Activated T-cell treated with anti-CD3 and anti-CD28 coated beads, Interleukin-2, amount 50 U/mL, for 4 hours (primary cell): ENCODE measurements at regions not wholly inside any gene's neighbourhood (a gene's known extent, or its start where the extent isn't known, plus 50 kb on each side); places are given as distances from the start of the nearest gene placed in this dataset.
"Not testable (repeated sequence)": the region's sequence is repeated elsewhere in the genome, so short reads cannot be mapped to it uniquely, and the experiment has no call there.

Experiments
- ATAC-seq, 2 donors: fragments of 200-7000 bp; cut with Tn5 transposase; one replicate each; pipeline ENCODE4 v1.10.0; 2021
- DNase-seq: peaks from one replicate; pipeline ENCODE4 v3.0.0-alpha.2; 2020
- H3K27me3 Mint-ChIP-seq: one replicate; pipeline ENCODE4 v1.8.0; 2021; ENCODE audit warnings: low read depth, mixed read lengths
- H3K36me3 Mint-ChIP-seq: one replicate; pipeline ENCODE4 v1.8.0; 2022; ENCODE audit warnings: mixed read lengths; ENCODE audit not compliant: insufficient read depth
- H3K4me1 Mint-ChIP-seq: one replicate; pipeline ENCODE4 v1.8.0; 2021; ENCODE audit warnings: low read depth, mixed read lengths
- H3K4me3 Mint-ChIP-seq: one replicate; pipeline ENCODE4 v1.8.0; 2021; ENCODE audit warnings: mild to moderate bottlenecking, moderate library complexity, mixed read lengths
- H3K9me3 Mint-ChIP-seq: one replicate; pipeline ENCODE4 v1.8.0; 2021; ENCODE audit warnings: mixed read lengths

DNA sequence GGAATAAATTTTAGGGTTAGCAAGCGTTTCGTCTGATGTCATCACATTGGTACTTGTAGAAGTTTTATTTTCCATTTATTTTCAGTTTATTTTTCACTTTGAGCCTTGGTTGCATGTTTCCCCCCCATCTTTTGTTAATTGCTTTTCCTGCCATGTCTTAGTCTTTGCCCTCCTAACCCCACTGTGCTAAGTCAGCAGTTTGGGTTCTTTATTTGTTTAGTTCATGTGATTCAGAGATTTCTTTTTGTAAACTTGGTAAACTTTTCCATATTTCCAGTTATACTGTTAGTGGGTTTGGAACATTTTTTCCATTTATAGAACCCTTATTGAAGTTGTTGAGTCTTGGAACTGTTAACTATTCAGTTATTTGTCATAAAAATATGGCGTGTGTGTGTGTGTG, 252.9 kb upstream of the ANKH start:
- DNase-seq (no peak), ATAC-seq (no peak)
- H3K4me3 Mint-ChIP-seq, result no peak overlapping the region
- no peaks in the 10 kb centered on the region for H3K4me1 Mint-ChIP-seq
- H3K27me3 Mint-ChIP-seq, result no peaks in the 10 kb centered on the region
- H3K36me3 Mint-ChIP-seq, result no peaks in the 10 kb centered on the region
- H3K9me3 Mint-ChIP-seq, result peaks cover 18% of the 10 kb centered on the region

DNA sequence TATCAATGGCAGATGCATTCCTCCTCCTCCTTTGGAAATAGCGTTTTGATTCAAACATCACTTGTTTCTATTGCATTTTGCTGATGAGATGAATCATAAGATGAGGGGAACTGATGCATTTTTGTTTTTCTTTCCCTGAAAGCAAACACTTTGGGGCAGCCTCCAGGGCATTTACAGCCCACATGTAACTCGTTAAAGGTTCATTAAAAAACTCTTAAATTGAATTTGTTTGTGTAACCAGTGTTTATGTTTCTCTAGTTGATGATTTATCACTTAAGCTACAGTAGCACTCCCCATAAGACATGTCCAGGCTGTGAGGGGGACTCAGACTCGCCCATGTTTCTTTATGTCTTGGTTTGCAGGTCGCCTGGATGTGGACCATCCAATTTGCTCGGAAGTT, 246.1 kb upstream of the ANKH start:
- ATAC-seq (no peak), DNase-seq (no peak)
- Mint-ChIP-seq H3K4me1 (no peaks in the 10 kb centered on the region), H3K27me3 (peaks cover 3% of the 10 kb centered on the region), H3K4me3 (no peak overlapping the region), H3K9me3 (peaks cover 13% of the 10 kb centered on the region), H3K36me3 (no peaks in the 10 kb centered on the region)

DNA sequence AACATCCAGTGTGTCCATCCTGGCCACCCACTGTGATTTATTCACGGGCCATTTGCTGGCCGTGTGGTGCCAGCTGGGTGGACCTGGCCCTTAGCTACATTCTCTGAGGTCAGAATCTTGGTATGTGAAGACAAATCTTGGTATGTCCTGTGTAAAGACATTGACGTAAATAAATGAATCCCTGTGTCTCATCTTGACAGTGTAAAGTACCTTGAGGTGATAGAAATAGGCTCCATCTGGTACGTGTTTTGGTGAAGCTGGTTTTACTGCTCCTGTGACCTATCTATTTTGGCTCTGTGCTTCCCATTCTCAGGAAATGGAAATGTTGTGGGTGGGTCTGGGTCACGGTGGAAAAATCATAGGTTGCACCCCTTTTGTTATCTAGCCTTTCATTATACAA, 245.4 kb upstream of the ANKH start:
- H3K4me3 Mint-ChIP-seq, result no peak overlapping the region
- ATAC-seq (no peak), DNase-seq (no peak)
- H3K36me3 Mint-ChIP-seq, result no peaks in the 10 kb centered on the region
- H3K27me3 Mint-ChIP-seq, result peaks cover 3% of the 10 kb centered on the region
- H3K9me3 Mint-ChIP-seq, result peaks cover 11% of the 10 kb centered on the region
- H3K4me1 Mint-ChIP-seq, result no peaks in the 10 kb centered on the region

DNA sequence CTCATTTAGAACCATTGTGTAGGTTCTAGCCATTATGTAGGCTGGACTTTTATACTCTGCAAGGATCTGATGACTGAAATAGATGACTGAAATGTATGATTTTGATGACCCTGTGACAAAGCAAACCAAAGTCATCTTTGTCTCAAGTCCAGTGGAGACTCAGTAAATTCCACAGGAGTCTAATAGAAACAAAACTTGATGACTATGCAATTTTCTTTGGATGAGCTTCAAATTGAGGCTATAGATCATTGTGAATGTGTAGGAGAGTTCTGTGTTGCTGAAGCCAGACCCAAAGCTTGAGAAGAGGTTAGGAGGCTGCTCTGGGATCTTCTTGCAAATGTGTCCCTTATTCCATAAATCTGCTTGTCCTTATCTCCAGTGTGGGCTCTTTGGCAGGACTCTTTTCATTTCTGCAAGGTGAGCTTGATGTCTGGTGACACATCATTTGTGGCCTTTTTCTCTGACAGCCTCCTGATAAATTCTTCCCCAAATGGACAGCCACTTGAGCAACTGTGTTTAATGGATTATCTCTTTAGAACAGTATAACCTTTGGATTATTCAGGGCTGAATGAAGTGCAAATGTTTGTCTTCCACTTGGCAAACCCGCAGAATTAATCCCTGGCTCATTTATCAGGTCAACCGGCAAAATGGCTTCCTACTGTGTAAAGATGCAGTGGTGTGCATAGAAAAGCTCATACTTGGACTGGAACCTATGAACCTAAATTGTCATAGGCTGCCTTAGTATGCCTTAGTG, 235.1 kb upstream of the ANKH start:
- H3K4me3 Mint-ChIP-seq, result no peak overlapping the region

DNA sequence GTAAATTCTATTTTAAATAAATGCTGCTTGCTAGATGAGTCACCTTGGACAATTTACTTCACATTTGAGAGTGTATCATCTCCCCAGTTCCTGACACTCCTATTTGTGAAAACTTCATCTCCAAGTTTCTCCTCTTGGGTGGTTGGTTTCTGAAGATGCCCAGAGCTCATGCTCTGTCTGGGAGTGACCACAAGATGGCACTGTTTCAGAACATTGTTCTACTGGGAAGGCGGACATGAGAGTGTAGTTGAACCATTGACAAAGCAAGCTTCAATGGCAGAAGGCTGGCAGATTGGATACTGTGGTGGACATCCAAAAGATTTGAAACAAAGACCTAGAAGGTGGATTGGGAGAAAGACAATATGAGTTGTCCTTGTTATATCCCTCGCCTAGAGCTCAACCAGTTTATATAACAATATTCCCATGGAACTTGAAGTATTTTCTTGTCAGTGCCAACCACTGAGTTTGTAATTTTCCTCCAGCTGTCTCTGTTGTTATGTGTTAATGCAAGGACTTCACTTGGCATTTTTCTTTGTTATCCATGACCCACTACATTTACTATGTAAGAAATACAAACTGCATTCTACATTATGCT, 234.3 kb upstream of the ANKH start:
- no peaks in the 10 kb centered on the region for H3K9me3 Mint-ChIP-seq
- no peak for DNase-seq
- H3K4me3 Mint-ChIP-seq, result no peak overlapping the region
- no peaks in the 10 kb centered on the region for H3K27me3 Mint-ChIP-seq
- no peaks in the 10 kb centered on the region for H3K36me3 Mint-ChIP-seq
- peaks cover 6% of the 10 kb centered on the region for H3K4me1 Mint-ChIP-seq
- peak in 1 of 2 donors; percentile 55 for ATAC-seq

More for the DNA sequence above, 235.1 kb upstream of the ANKH start:
- peaks cover 6% of the 10 kb centered on the region for H3K4me1 Mint-ChIP-seq
- H3K36me3 Mint-ChIP-seq, result no peaks in the 10 kb centered on the region
- H3K27me3 Mint-ChIP-seq, result no peaks in the 10 kb centered on the region
- ATAC-seq (no peak), DNase-seq (no peak)
- no peaks in the 10 kb centered on the region for H3K9me3 Mint-ChIP-seq

DNA sequence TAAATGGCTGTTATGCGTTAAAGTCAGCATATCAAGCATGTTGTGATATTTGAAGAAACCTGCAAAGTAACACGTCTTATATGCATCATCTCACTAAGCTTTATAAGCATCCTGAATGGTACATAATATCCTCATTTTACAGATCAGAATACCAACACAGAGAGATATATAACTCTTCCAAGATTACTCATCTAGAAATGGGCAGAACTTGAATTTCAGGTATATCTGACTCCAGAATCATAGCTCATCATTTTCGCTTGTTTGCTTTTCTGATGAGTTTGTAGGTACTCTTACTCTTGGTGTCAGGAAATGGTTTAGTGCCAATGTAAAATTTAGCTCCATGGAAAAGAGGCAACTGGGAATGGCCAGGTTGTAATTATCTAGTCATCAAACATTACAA, 232.3 kb upstream of the ANKH start:
- no peaks in the 10 kb centered on the region for H3K27me3 Mint-ChIP-seq
- H3K4me3 Mint-ChIP-seq, result no peak overlapping the region
- peaks cover 6% of the 10 kb centered on the region for H3K4me1 Mint-ChIP-seq
- no peaks in the 10 kb centered on the region for H3K36me3 Mint-ChIP-seq
- no peak for ATAC-seq
- H3K9me3 Mint-ChIP-seq, result peaks cover 5% of the 10 kb centered on the region
- DNase-seq, result no peak

DNA sequence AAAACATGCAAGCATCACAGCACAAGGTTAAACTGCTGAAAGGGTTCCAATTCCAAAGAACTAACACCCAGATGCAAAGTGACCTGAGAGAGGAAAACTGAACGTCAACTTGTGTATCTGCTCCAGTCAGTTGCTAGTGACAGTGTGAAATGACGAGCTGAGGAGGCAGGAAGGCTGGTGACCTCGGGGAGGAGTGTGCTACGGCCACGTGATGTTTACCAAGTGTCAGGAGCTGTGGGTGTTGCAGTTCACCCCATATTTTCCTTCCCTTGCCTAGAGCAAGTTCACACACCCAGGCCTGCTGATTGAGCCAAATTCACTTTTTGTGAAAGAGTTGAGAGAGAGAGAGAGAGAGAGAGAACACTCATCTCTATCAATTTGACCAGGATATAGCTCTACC, 231.6 kb upstream of the ANKH start:
- Mint-ChIP-seq H3K9me3 (peaks cover 5% of the 10 kb centered on the region), H3K4me1 (peaks cover 6% of the 10 kb centered on the region), H3K36me3 (no peaks in the 10 kb centered on the region), H3K4me3 (no peak overlapping the region), H3K27me3 (no peaks in the 10 kb centered on the region)
- no peak for ATAC-seq
- no peak for DNase-seq

DNA sequence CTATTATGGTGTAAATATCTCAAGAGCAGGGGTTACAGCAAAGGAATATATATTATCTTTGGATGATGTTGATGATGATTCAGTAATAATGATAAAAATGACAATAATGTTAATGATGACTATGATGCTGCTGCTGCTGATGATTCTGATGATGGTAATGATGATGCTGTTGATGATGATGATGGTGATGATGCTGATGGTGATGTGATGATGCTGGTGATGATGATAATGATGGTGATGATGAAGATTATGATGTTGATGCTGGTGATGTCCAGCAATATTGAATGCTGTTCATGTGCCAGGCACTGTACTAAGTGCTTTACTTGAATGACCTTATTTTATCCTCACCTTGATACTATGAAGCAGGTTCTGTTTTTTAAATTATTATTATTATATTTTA, 226.0 kb upstream of the ANKH start:
- no peaks in the 10 kb centered on the region for H3K27me3 Mint-ChIP-seq
- DNase-seq (no peak), ATAC-seq (no peak)
- H3K4me1 Mint-ChIP-seq, result no peaks in the 10 kb centered on the region
- H3K4me3 Mint-ChIP-seq, result no peak overlapping the region
- no peaks in the 10 kb centered on the region for H3K36me3 Mint-ChIP-seq
- H3K9me3 Mint-ChIP-seq, result peaks cover 9% of the 10 kb centered on the region

DNA sequence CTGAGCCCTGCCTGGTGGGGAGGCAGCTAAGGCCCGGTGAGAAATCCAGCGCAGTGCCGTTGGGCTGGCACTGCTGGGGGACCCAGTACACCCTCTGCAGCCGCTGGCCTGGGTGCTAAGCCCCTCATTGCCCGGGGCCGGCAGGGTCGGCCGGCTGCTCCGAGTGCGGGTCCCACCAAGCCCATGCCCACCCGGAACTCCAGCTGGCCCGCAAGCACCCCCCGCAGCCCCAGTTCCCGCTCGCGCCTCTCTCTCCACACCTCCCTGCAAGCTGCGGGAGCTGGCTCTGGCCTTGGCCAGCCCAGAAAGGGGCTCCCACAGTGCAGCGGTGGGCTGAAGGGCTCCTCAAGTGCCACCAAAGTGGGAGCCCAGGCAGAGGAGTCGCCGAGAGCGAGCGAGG, 225.1 kb upstream of the ANKH start:
- H3K27me3 Mint-ChIP-seq, H3K4me3 Mint-ChIP-seq, H3K36me3 Mint-ChIP-seq, ATAC-seq, DNase-seq, H3K9me3 Mint-ChIP-seq, H3K4me1 Mint-ChIP-seq: not testable (repeated sequence)

DNA sequence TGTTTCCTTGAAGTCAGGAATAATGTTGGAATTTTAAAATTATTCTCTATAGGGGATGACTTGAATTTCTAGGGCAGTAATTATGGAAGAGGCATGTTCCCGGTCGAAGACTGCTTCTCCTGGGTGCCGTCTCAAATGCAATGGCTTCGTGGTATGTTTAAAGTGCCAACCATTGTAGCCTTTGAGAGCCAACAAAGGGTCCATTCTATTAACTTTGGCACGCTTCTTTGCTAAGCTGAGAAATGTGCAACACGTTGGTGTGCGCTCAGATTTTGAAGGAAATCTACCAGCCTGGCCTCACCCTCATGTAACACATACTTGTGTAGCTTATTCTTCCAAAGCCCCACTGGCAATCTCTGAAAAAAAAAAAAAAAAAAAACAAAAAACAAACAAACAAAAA, 221.2 kb upstream of the ANKH start:
- H3K27me3 Mint-ChIP-seq, result peaks cover 3% of the 10 kb centered on the region
- ATAC-seq (no peak), DNase-seq (no peak)
- no peaks in the 10 kb centered on the region for H3K4me1 Mint-ChIP-seq
- no peaks in the 10 kb centered on the region for H3K36me3 Mint-ChIP-seq
- H3K9me3 Mint-ChIP-seq, result peaks cover 7% of the 10 kb centered on the region
- H3K4me3 Mint-ChIP-seq, result no peak overlapping the region

DNA sequence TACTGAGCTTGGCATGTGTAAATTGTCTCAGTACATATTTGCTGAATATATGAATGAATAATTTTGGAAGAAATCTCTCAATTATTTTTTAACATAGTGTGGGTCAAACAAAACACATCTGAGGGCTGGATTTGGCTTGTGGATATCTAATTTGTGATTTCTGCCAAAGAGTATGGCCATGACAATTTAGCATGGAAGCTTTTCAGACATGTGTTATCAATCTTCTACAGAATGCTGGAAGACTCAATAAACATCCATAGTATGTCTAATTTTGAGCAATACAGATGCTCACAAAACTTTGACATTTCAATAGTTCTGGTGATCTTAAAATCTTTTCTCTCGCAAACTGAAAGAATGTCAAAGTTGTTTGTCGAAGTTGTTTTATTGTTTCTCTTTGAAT, 214.1 kb upstream of the ANKH start:
- Mint-ChIP-seq H3K4me3 (no peak overlapping the region), H3K9me3 (peaks cover 4% of the 10 kb centered on the region), H3K4me1 (no peaks in the 10 kb centered on the region), H3K27me3 (peaks cover 3% of the 10 kb centered on the region), H3K36me3 (no peaks in the 10 kb centered on the region)
- DNase-seq (no peak), ATAC-seq (no peak)

DNA sequence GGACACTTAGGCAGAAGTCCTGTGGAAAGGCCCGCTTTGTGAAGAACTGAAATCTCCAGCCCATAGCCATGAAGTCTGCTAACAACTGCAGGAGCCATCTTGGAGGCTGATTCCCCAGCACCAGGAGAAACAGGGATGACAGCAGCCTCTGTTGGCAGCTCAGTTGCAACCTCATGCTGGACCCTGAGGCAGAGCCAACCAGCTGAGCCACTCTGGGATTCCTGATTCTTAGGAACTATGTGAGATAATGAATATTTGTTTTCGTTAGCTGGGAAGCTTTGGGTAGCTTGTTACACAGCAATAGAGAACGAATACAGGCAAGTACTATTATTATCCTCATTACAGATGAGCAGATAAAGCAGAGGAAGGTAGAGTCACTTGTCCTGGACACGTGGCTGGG, 210.5 kb upstream of the ANKH start:
- ATAC-seq, result no peak
- Mint-ChIP-seq H3K27me3 (peaks cover 4% of the 10 kb centered on the region), H3K9me3 (no peaks in the 10 kb centered on the region), H3K4me1 (no peaks in the 10 kb centered on the region), H3K4me3 (no peak overlapping the region), H3K36me3 (no peaks in the 10 kb centered on the region)
- DNase-seq, result no peak

DNA sequence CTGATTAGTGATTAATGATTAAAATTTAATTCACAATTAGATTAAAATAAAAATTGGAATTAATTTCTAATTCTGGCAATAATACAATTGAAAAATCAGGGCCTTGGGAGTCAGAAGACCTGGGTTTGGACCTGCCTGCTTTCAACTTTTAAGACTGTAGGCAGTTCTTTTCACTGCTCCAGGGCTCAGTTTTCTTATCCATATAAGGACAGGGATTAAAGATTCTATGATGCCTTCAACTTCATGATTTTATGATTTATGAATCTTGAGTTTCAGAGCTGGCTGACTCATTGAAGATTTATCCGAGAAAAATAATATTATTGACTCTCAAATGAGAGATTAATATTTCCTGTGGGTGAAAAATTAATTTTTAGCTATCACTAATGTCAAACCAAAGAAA, 208.6 kb upstream of the ANKH start:
- Mint-ChIP-seq H3K36me3 (no peaks in the 10 kb centered on the region), H3K4me3 (no peak overlapping the region), H3K4me1 (no peaks in the 10 kb centered on the region), H3K27me3 (peaks cover 8% of the 10 kb centered on the region), H3K9me3 (no peaks in the 10 kb centered on the region)
- DNase-seq (no peak), ATAC-seq (no peak)

DNA sequence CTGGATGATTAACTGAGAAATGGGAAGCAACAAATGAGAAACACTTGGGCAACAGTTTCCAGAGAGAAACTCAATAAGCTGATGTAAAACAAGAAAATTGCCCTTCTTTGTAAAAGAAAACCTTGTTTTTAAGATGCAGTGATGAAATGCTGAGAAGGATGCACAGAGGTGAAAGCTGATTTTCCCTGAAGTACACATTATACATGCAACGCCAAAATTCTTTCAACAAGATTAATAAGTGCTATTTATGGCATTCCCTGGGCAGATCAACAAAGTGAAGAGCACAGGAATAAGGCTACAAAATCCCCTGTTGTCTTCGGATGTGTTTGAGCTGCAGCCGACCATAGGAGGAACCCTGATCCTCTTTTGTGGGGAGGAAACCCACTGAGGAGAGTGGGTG, 208.0 kb upstream of the ANKH start:
- H3K9me3 Mint-ChIP-seq, result no peaks in the 10 kb centered on the region
- no peaks in the 10 kb centered on the region for H3K4me1 Mint-ChIP-seq
- ATAC-seq (no peak), DNase-seq (no peak)
- no peaks in the 10 kb centered on the region for H3K36me3 Mint-ChIP-seq
- H3K27me3 Mint-ChIP-seq, result peaks cover 8% of the 10 kb centered on the region
- H3K4me3 Mint-ChIP-seq, result no peak overlapping the region

DNA sequence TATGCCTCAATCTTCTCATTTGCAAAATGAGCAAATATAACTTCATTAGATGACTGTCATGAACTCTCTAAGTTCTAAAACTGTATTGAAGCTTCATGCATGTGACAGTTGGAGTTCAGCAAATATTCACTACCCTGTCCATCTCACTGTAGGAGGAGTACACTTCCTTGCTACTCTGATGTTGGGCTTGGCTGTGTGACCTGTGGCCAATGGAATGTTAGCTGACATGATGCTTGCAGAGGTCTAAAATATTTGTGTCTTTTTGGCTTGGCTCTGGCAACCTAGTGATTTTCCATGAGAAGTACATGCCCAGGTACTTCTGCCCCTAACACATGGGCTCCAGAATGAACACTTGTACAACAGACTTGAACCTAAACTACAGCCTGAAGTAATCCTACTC, 203.1 kb upstream of the ANKH start:
- DNase-seq (no peak), ATAC-seq (no peak)
- Mint-ChIP-seq H3K4me1 (no peaks in the 10 kb centered on the region), H3K27me3 (peaks cover 10% of the 10 kb centered on the region), H3K36me3 (no peaks in the 10 kb centered on the region), H3K4me3 (no peak overlapping the region), H3K9me3 (no peaks in the 10 kb centered on the region)
